Thyroid gland (tissue), 4 donors: ENCODE measurements at regions not wholly inside any gene's neighbourhood (a gene's known extent, or its start where the extent isn't known, plus 50 kb on each side); places are given as distances from the start of the nearest gene placed in this dataset.

Experiments used
- CTCF ChIP-seq, 6 experiments: fragments of 200-600 bp in 3 of 6; fragments of 450-650 bp in 3 of 6; sonication (generic) in 3 of 6; IDR thresholded peaks; one replicate each; pipeline ENCODE4 v1.5.1; 2016 to 2019; ENCODE audit warnings: antibody characterized with exemption in 6 of 6, mild to moderate bottlenecking in 2 of 6, inconsistent platforms in 1 of 6, moderate library complexity in 1 of 6
- POLR2A ChIP-seq, 2 donors: fragments of 450-650 bp; IDR thresholded peaks; one replicate each; pipeline ENCODE4 v1.6.1; 2017; ENCODE audit warnings: antibody characterized with exemption in 2 of 2, mild to moderate bottlenecking in 2 of 2, moderate library complexity in 1 of 2

- TF ChIP-seq CTCF (IDR thresholded peaks at IDR 0.05): no peak
- no peak for TF ChIP-seq POLR2A (IDR thresholded peaks at IDR 0.05)
Measured at GRCh38 chrY:12285608-12286007, 415.4 kb upstream of the USP9Y start.
